ENCODE measurements at regions not wholly inside any gene's neighbourhood (a gene's known extent, or its start where the extent isn't known, plus 50 kb on each side); places are given as distances from the start of the nearest gene placed in this dataset.
A peak's percentile ranks its signal among the peaks of the same experiment; 100 is the strongest.

DNA sequence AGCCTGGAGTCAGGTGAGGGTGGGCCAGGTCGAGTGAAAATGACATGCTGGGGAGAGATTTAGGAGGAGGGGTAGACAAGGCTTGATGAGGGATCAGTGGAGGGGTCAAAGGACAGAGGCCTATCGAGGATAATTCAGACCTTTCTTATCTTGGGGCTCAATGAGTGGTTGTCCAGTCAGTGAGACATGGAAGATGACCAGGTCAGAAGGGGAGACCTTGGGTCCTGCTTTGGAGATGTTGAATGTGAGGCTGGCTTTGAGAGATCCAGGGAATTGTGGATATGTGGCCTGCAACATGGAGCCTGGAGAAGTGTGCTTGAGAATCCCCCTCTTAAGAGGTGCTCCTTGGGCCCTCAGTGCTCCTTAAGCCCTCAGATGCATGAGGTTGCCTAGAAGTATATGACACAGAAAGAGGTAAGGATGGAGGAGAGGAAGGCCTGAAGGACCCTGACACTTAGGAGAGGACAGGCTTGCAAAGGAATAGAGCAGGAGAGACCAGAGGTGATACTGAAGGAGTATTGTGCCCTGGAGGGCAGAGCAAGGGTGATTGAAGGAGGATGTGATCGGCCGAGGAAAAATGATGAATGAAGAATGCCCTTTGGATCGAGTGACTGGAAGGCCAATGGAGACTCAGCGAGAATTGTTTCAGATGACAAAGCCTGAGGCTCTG is 129.8 kb upstream of the GPR26 start:
- DNase-seq: no peak

DNA sequence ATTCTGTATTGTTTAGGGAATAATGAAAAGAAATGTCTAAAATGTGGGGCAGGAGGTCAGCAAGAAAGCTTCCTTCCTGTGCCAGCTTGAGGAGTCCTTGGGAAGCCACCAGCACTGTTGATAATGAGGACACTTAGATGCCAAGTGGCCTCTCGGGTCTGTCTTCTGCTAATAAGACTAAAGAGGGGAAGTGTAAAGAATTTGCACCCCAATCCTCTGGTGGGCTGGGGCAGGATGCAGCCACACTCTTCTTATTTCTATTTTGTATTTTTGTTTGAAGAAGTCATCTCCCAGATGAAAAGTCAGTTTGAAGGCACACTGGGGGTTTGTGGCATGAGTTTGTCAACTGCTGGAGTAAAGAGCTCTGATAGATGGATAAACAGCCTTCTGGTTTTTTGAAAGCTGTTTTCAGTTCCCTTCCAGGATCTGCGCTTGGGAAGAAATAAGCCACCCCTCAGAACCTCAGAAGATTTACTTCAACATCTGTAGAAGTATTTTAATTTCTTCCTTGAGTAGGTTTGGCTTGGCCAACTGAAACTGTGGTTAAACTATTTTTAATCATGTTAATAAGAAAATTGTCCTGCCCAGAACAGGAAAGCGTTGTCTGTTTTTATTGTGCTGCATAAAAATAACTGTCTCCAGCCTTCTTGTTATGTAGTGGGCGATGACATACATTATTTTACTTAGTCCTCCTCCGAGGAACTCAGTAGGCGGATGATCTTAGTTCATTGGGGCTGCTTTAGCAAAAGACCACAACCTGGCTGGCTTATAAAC is 128.8 kb upstream of the GPR26 start:
- DNase-seq: no peak

GRCh38 chr10:123538401-123539320 is 127.5 kb upstream of the GPR26 start:
- DNase-seq: no peak

DNA sequence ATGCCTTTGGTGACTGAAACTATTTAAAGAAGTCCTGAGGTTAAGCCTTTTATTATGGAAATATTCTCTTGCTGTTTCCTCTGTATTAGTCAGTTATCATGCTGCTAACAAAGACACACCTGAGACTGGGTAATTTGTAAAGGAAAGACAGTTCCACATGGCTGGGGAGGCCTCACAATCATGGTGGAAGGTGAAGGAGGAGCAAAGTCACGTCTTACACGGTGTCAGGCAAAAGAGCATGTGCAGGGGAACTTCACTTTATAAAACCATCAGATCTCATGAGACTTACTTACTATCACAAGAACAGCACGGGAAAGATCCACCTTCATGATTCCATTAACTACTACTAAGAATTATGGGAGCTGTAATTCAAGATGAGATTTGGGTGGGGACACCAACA is 121.2 kb upstream of the GPR26 start:
- no peak for DNase-seq

- no peak for DNase-seq
Measured at GRCh38 chr10:123548770-123549169, 117.4 kb upstream of the GPR26 start.

GRCh38 chr10:123549761-123550454 is 116.2 kb upstream of the GPR26 start:
- DNase-seq: no peak

- no peak for DNase-seq
Measured at GRCh38 chr10:123550675-123551096, 115.5 kb upstream of the GPR26 start.

GRCh38 chr10:123551259-123551658 is 114.9 kb upstream of the GPR26 start:
- DNase-seq: no peak

DNA sequence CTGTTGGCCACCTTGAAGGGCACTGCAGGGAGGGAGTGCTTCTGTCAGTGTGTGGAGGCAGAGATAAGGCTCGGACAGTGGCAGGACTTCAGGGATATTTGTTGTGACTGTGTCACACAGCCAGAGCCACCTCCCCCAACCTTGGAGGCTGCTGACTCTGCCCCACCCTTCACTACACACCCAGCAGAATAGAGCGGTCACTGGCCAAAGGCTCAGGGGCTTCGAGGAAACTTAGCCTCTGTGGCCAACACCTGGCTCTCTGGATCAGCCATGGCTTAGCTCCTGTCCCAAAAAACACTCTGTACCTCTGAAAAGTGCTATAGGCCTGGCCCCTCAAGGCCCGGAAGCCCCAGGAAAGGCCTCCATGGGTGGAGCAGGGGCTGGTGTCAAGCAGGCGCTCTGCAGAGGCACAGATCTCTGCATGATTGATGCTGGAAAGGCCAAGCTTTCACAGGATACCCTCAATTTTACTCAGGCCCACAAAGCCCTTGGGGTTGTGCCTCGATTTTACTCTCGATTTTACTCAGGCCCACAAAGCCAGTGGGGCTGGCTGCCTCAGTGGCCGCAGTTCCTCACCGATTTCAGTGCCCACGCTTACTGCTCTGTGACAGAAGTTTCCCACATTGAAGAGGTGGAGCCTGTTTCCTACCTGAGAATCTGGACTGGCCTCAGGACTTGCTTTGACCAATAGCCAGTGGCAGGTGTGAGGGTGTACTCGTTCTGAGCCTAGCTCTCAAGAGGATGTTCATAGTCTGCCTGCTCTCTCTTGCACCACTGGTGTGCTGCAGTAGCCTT is 113.2 kb upstream of the GPR26 start:
- DNase-seq: no peak

- DNase-seq: no peak
Measured at GRCh38 chr10:123553810-123554430, 112.2 kb upstream of the GPR26 start.

DNA sequence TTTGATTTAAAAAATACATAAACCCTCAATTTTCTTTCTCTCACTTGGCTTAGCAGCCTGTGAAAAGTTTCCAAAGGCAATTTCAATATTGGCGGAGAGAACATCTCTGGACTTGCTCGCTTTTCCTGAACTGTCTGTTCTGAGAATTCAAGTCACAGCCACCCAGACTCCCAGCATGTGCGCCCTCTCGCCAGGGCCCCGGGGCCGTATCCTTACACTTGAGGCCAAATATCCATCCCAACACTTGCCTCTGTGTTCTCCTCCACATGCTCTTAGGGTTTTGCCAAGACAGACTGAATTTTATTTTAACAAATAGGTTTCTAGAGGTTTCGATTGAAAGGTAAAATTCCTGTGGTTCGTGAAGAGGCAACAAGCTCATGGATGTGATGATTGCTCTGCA is 111.5 kb upstream of the GPR26 start:
- DNase-seq: no peak

- no peak for DNase-seq
Measured at GRCh38 chr10:123555616-123556015, 110.5 kb upstream of the GPR26 start.

- DNase-seq: no peak
Measured at GRCh38 chr10:123556049-123556448, 110.1 kb upstream of the GPR26 start.

DNA sequence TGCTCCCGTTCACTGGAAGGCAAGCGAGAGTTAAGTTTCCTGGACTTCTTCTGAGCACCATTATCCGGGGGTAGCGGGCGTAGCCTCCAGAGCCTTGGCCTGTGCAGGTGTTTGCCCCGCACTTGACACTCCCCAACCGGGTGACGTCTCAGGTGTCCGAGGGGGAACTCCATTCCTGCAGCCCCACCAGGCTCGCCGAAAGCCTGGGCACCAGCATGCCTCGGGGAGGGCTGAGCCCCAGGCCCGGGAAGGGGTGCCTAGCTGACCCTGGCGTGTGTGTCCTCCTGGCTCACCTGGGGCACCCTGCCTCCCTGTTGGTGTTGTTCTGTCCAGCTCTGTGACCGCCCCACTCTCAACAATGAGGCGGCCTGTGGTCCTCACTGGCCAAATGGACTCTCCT is 109.4 kb upstream of the GPR26 start:
- no peak for DNase-seq

DNA sequence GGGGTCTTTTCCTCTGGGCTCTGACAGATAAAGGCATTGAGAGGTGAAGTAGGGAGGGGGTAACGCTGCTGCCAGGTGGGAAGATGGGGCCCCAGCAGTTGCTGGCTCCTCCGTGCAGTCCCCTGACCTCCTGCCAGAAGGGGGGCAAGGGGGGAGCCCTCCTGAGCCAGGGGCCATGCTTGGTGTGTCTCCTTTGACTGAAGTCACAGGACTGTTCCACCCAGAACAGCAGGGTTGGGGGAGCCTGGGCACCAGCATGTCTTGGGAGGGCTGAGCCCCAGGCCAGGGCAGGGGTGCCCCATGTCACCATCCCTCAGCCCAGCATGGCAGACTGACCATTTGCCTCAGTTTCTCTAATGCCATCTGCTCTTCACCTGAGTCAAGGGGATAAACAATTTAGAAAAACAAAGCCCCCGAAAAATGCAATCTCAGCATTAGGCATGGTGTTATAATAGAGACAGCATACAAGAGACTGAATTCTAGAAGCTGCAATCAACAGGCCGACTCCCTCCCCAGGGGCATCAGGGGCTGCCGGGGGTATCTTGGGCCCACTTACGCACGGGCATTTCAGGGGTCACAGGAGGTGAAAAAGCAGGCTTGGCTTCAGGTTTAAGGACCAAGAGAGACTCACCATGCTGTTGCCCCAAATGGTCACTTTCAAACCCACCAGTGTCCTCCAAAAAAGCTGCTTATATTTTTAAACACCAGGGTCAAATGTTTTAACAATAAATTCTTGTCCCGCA is 108.6 kb upstream of the GPR26 start:
- no peak for DNase-seq

GRCh38 chr10:123558651-123559050 is 107.5 kb upstream of the GPR26 start:
- DNase-seq: no peak

GRCh38 chr10:123559066-123559822 is 106.9 kb upstream of the GPR26 start:
- DNase-seq: peak; percentile 54 to 60

- no peak for DNase-seq
Measured at GRCh38 chr10:123559823-123560092, 106.4 kb upstream of the GPR26 start.

DNA sequence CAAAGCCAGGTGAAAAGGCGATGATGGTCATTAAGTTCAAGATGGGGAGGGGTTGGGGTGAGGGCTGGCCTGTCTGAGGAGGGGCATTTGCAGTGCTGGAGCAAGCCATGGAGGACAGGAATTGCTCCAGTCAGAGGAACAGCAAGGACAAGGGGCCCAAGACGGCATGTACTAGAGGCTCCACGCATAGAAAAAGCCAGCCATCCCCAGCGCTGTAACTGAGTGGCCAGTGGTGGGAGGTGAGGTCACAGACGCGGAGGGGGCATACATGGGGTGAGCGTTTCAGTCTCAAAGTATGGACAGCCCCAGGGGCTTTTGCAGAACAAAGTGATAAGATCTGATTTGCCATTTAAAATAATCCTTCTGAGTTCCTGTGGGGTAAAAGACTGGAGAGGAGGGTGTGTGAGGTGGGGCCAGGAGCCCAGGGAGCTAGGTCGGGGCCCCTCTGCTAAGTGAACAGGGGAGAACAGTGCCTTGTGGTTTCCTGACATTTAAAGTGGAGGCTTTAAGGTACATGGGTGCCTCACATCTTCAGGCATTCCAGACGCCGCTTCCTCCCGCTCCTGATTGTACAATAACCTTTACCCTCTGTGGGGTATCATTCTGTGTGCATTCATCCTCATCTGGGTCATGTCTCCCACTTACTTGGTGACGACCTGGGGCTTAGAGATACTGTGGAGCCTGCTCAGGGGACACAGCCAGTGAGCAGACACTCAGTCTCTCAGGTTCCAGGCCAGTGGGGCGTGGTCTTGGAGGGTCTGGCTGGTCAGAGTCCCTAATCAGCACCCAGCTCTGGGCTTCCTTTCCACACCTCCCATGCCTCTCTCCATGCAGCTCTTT is 105.6 kb upstream of the GPR26 start:
- no peak for DNase-seq

- no peak for DNase-seq
Measured at GRCh38 chr10:123561141-123561440, 105.1 kb upstream of the GPR26 start.

All from activated CD4-positive, alpha-beta T cell treated with anti-CD3 and anti-CD28 coated beads, Interleukin-2, amount 50 U/mL, for 4 hours (primary cell).